Endothelial cell of umbilical vein (primary cell): ENCODE measurements at regions not wholly inside any gene's neighbourhood (a gene's known extent, or its start where the extent isn't known, plus 50 kb on each side); places are given as distances from the start of the nearest gene placed in this dataset.
"Not testable (repeated sequence)": the region's sequence is repeated elsewhere in the genome, so short reads cannot be mapped to it uniquely, and the experiment has no call there.

ENCODE experiments used
- BruUV-seq: library from RNA; stranded (reverse); fragments of 400-500 nt; replicated peaks from 2 replicates; lab custom pipeline; 2021; lab: Mats Ljungman, UMichigan
- CTCF ChIA-PET: fragments of 300-600, 350-600 bp; sonication (Branson Sonifier 250); formaldehyde crosslinking; loops from one replicate; lab custom pipeline; 2021; ENCODE audit warnings: antibody characterized with exemption, inconsistent platforms; lab: Charles Lee
- POLR2A ChIA-PET: fragments of 300-600, 350-600 bp; sonication (Branson Sonifier 250); formaldehyde crosslinking; loops from one replicate; lab custom pipeline; 2021; ENCODE audit warnings: antibody characterized with exemption, inconsistent platforms; lab: Charles Lee
- DNase-seq: peaks from one replicate; pipeline ENCODE4 v3.0.0-alpha.2; 2011; ENCODE audit warnings: low read depth, low spot score
- FAIRE-seq: peaks from 2 replicates; lab custom pipeline; 2011; peaks lifted over from hg19 to GRCh38; lab: Jason Lieb, UNC
- H2AFZ ChIP-seq: 2 replicates; pipeline ENCODE4 v1.6.0; 2012; ENCODE audit warnings: low read depth, low read length, control low read depth, inconsistent platforms
- H3K27ac ChIP-seq: 2 replicates; pipeline ENCODE4 v1.5.1; 2011; ENCODE audit warnings: low read depth, mild to moderate bottlenecking, control low read depth, low read length, moderate library complexity; ENCODE audit not compliant: insufficient read depth
- H3K27me3 ChIP-seq, 2 experiments: 2 replicates each; pipeline versions ENCODE4 v1.6.0 to v1.6.1; 2011; ENCODE audit warnings: low read length in 2 of 2, mixed read lengths in 1 of 2; ENCODE audit not compliant: control insufficient read depth in 2 of 2, insufficient read depth in 2 of 2
- H3K36me3 ChIP-seq, 2 experiments: 2 replicates in 1 of 2; 3 replicates in 1 of 2; pipeline ENCODE4 v1.5.1; 2011; ENCODE audit warnings: low read length in 2 of 2, mild to moderate bottlenecking in 1 of 2, moderate library complexity in 1 of 2; ENCODE audit not compliant: control insufficient read depth in 2 of 2, insufficient read depth in 2 of 2; ENCODE audit errors: extremely low read depth in 1 of 2
- H3K4me1 ChIP-seq: 3 replicates; pipeline ENCODE4 v1.5.1; 2011; ENCODE audit warnings: mild to moderate bottlenecking, low read length; ENCODE audit not compliant: control insufficient read depth, insufficient read depth; ENCODE audit errors: extremely low read depth
- H3K4me2 ChIP-seq: 2 replicates; pipeline ENCODE4 v1.6.1; 2011; ENCODE audit warnings: low read length, control low read depth, mixed read lengths; ENCODE audit not compliant: insufficient read depth
- H3K4me3 ChIP-seq, 3 experiments: fragments of 200-600 bp in 1 of 3; sonication (generic), shearing (Covaris generic) in 1 of 3; replicated peaks in 1 of 3; 2 replicates each; pipeline ENCODE4 v1.5.1; 2011 to 2016; ENCODE audit warnings: control low read depth in 3 of 3, low read length in 3 of 3, mild to moderate bottlenecking in 2 of 3, inconsistent platforms in 1 of 3, low read depth in 1 of 3, moderate library complexity in 1 of 3; ENCODE audit not compliant: insufficient read depth in 1 of 3
- H3K79me2 ChIP-seq: 2 replicates; pipeline ENCODE4 v1.6.0; 2012; ENCODE audit warnings: low read length, inconsistent platforms; ENCODE audit not compliant: control insufficient read depth, insufficient read depth
- H3K9ac ChIP-seq: replicated peaks from 2 replicates; pipeline ENCODE3; 2011; ENCODE audit warnings: low read length, control low read depth; ENCODE audit not compliant: insufficient read depth; ENCODE audit errors: extremely low read depth
- H3K9me1 ChIP-seq: replicated peaks from 3 replicates; pipeline ENCODE4 v1.6.0; 2011; ENCODE audit warnings: mild to moderate bottlenecking, low read length; ENCODE audit not compliant: control insufficient read depth, insufficient read depth; ENCODE audit errors: extremely low read depth
- H3K9me3 ChIP-seq: replicated peaks from 2 replicates; pipeline ENCODE4 v1.5.1; 2012; ENCODE audit warnings: low read length, inconsistent platforms; ENCODE audit not compliant: control insufficient read depth, insufficient read depth
- H4K20me1 ChIP-seq: replicated peaks from 2 replicates; pipeline ENCODE3; 2011; ENCODE audit warnings: mild to moderate bottlenecking, low read length; ENCODE audit not compliant: control insufficient read depth, insufficient read depth; ENCODE audit errors: extremely low read depth
- CTCF ChIP-seq, 2 donors: IDR thresholded peaks; 1 replicate in 1 of 2; 2 replicates in 1 of 2; pipeline ENCODE4 v1.5.1; 2011; ENCODE audit warnings: low read length in 2 of 2, mild to moderate bottlenecking in 2 of 2, moderate library complexity in 2 of 2, control low read depth in 1 of 2, inconsistent platforms in 1 of 2, low read depth in 1 of 2; ENCODE audit not compliant: insufficient read depth in 1 of 2; ENCODE audit errors: extremely low read depth in 1 of 2
- EZH2 ChIP-seq: IDR thresholded peaks from 2 replicates; pipeline ENCODE4 v1.6.1; 2012; ENCODE audit warnings: borderline replicate concordance, low read depth, mild to moderate bottlenecking, moderate library complexity, low read length, inconsistent platforms; ENCODE audit not compliant: severe bottlenecking
- FOS ChIP-seq: IDR thresholded peaks from 2 replicates; pipeline ENCODE4 v1.6.1; 2011; ENCODE audit warnings: mild to moderate bottlenecking, low read length, moderate library complexity, borderline replicate concordance; ENCODE audit not compliant: insufficient read depth
- GATA2 ChIP-seq: IDR thresholded peaks from 2 replicates; pipeline ENCODE4 v1.7.0; 2011; ENCODE audit warnings: low read depth, mild to moderate bottlenecking, moderate library complexity, mixed read lengths, low read length; ENCODE audit not compliant: insufficient read length, insufficient read depth
- JUN ChIP-seq: IDR thresholded peaks from 2 replicates; pipeline ENCODE4 v1.6.1; 2011; ENCODE audit warnings: borderline replicate concordance, low read depth; ENCODE audit not compliant: insufficient read length, insufficient read depth
- MAX ChIP-seq: IDR thresholded peaks from 2 replicates; pipeline ENCODE4 v1.6.1; 2011; ENCODE audit not compliant: insufficient read depth, insufficient read length
- MYC ChIP-seq: IDR thresholded peaks from one replicate; pipeline ENCODE4 v1.6.1; 2011; ENCODE audit warnings: mild to moderate bottlenecking, low read depth, low read length
- POLR2A ChIP-seq: IDR thresholded peaks from 2 replicates; pipeline ENCODE4 v1.6.1; 2012; ENCODE audit warnings: low read depth, mild to moderate bottlenecking, control low read depth, low read length
- POLR2AphosphoS5 ChIP-seq: IDR thresholded peaks from 2 replicates; pipeline ENCODE4 v1.6.1; 2012; ENCODE audit warnings: low read depth, mild to moderate bottlenecking, control low read depth, low read length, moderate library complexity; ENCODE audit not compliant: insufficient read depth
- dilution Hi-C: fragments of 300-500 bp; cut with MboI; formaldehyde crosslinking; loops from one replicate; pipeline ENCODE4 v1.15.0; 2019; ENCODE audit warnings: low sequenced_read_pairs; ENCODE audit not compliant: extremely low pct_ligation_motif_present
- intact Hi-C: fragments of 100-400 bp; cut with micrococcal nuclease; formaldehyde crosslinking; loops from one replicate; pipeline ENCODE4 v1.10.0; 2022

GRCh38 chr4:149047368-149047767, 605.2 kb upstream of the NR3C2 start:
- TF ChIP-seq JUN (no peak), MYC (no peak), POLR2A (no peak), GATA2 (no peak), POLR2AphosphoS5 (no peak), EZH2 (no peak)
- POLR2A ChIA-PET = no interaction called here
- no peak overlapping the region for H3K4me2 ChIP-seq

GRCh38 chr4:149045731-149046130, 603.5 kb upstream of the NR3C2 start:
- Histone ChIP-seq H3K27ac (no peak overlapping the region), H3K4me3 (no peak overlapping the region), H4K20me1 (no peaks in the 10 kb centered on the region), H3K9me1 (no peaks in the 10 kb centered on the region), H3K9me3 (no peaks in the 10 kb centered on the region), H3K4me1 (no peaks in the 10 kb centered on the region), H3K79me2 (no peaks in the 10 kb centered on the region), H3K27me3 (no peaks in the 10 kb centered on the region), H2AFZ (no peak overlapping the region), H3K36me3 (no peaks in the 10 kb centered on the region), H3K4me2 (no peak overlapping the region), H3K9ac (no peak overlapping the region)
- TF ChIP-seq MAX (no peak), MYC (no peak), JUN (no peak), CTCF (IDR thresholded peaks at IDR 0.05; ENCODE audit: extremely low read depth in 1 of 2, insufficient read depth in 1 of 2, low read depth in 1 of 2, low read length in 2 of 2) (no peak), GATA2 (no peak), FOS (no peak)
- POLR2A ChIA-PET = no interaction called here
- CTCF ChIA-PET = no interaction called here
- DNase-seq = no peak
- dilution Hi-C loops = no loop called here
- no peak for FAIRE-seq
- BruUV-seq = no TSS peak
- intact Hi-C loops = no loop called here

More at GRCh38 chr4:149047368-149047767, 605.2 kb upstream of the NR3C2 start:
- dilution Hi-C loops (no loop called here), intact Hi-C loops (no loop called here)
- no peaks in the 10 kb centered on the region for H3K4me1 ChIP-seq
- CTCF ChIA-PET = no interaction called here
- no peak for DNase-seq
- no peaks in the 10 kb centered on the region for H3K27me3 ChIP-seq
- no peaks in the 10 kb centered on the region for H4K20me1 ChIP-seq
- no peaks in the 10 kb centered on the region for H3K9me3 ChIP-seq
- BruUV-seq = no TSS peak
- H3K9ac ChIP-seq = no peak overlapping the region
- no peak overlapping the region for H3K4me3 ChIP-seq
- no peak overlapping the region for H2AFZ ChIP-seq
- no peaks in the 10 kb centered on the region for H3K79me2 ChIP-seq
- no peaks in the 10 kb centered on the region for H3K36me3 ChIP-seq
- FAIRE-seq = no peak
- H3K27ac ChIP-seq = no peak overlapping the region
- H3K9me1 ChIP-seq = no peaks in the 10 kb centered on the region

- DNase-seq, BruUV-seq, H3K27me3 ChIP-seq, dilution Hi-C loops, H4K20me1 ChIP-seq, H2AFZ ChIP-seq, H3K9me3 ChIP-seq, H3K4me3 ChIP-seq, H3K36me3 ChIP-seq, H3K9me1 ChIP-seq, CTCF ChIA-PET, H3K4me2 ChIP-seq, H3K27ac ChIP-seq, H3K9ac ChIP-seq, POLR2A ChIA-PET, H3K79me2 ChIP-seq, FAIRE-seq, H3K4me1 ChIP-seq, intact Hi-C loops: not testable (repeated sequence)
Observed at GRCh38 chr4:149039786-149040185, 597.6 kb upstream of the NR3C2 start.
